CD4-positive, alpha-beta T cell (primary cell): ENCODE measurements at regions not wholly inside any gene's neighbourhood (a gene's known extent, or its start where the extent isn't known, plus 50 kb on each side); places are given as distances from the start of the nearest gene placed in this dataset.

Experiments
- ATAC-seq: fragments of 200-7000 bp; cut with Tn5 transposase; one replicate; pipeline ENCODE4 v1.10.0; 2022; ENCODE audit warnings: mild to moderate bottlenecking; ENCODE audit not compliant: poor library complexity
- CTCF ChIA-PET: fragments of 350-600 bp; sonication (Branson Sonifier 250); formaldehyde crosslinking; loops from one replicate; lab custom pipeline; 2021; ENCODE audit warnings: antibody characterized with exemption, inconsistent platforms; lab: Charles Lee
- POLR2A ChIA-PET: fragments of 350-600 bp; sonication (Branson Sonifier 250); formaldehyde crosslinking; loops from one replicate; lab custom pipeline; 2021; ENCODE audit warnings: antibody characterized with exemption, inconsistent platforms; lab: Charles Lee
- DNase-seq, 14 experiments: peaks; one replicate each; pipeline ENCODE4 v3.0.0-alpha.2; 2013 to 2020; ENCODE audit warnings: mixed read lengths in 2 of 14
- H3K27ac ChIP-seq, 2 donors: one replicate each; pipeline versions ENCODE4 v1.5.1 to v1.7.0; 2013; ENCODE audit warnings: low read length in 2 of 2, low read depth in 1 of 2, mild to moderate bottlenecking in 1 of 2
- H3K27me3 ChIP-seq, 2 experiments: 1 replicate in 1 of 2; 2 replicates in 1 of 2; pipeline versions ENCODE4 v1.6.1 to v1.7.0; 2013; ENCODE audit warnings: low read length in 2 of 2, control low read depth in 1 of 2, mild to moderate bottlenecking in 1 of 2, moderate library complexity in 1 of 2; ENCODE audit not compliant: insufficient read depth in 2 of 2, control insufficient read depth in 1 of 2
- H3K36me3 ChIP-seq: one replicate; pipeline ENCODE4 v1.6.1; 2013; ENCODE audit warnings: low read length, control low read depth; ENCODE audit not compliant: insufficient read depth
- H3K4me1 ChIP-seq: one replicate; pipeline ENCODE4 v1.6.1; 2013; ENCODE audit warnings: low read length, control low read depth; ENCODE audit not compliant: insufficient read depth
- H3K4me3 ChIP-seq: one replicate; pipeline ENCODE4 v1.5.1; 2013; ENCODE audit warnings: mild to moderate bottlenecking, low read length, moderate library complexity
- H3K9me3 ChIP-seq, 2 experiments: 1 replicate in 1 of 2; 2 replicates in 1 of 2; pipeline versions ENCODE4 v1.6.1 to v1.7.0; 2013; ENCODE audit warnings: low read length in 2 of 2, mild to moderate bottlenecking in 2 of 2, control low read depth in 1 of 2, moderate library complexity in 1 of 2; ENCODE audit not compliant: control insufficient read depth in 1 of 2, insufficient read depth in 1 of 2
- H3K27ac Mint-ChIP-seq: one replicate; pipeline ENCODE4 v1.8.0; 2020; ENCODE audit warnings: mixed read lengths
- H3K27me3 Mint-ChIP-seq: one replicate; pipeline ENCODE4 v1.8.0; 2021; ENCODE audit warnings: mixed read lengths
- H3K36me3 Mint-ChIP-seq: one replicate; pipeline ENCODE4 v1.8.0; 2021; ENCODE audit warnings: low read depth, mixed read lengths
- H3K4me1 Mint-ChIP-seq: one replicate; pipeline ENCODE4 v1.8.0; 2021; ENCODE audit warnings: low read depth, mixed read lengths
- H3K4me3 Mint-ChIP-seq: one replicate; pipeline ENCODE4 v1.8.0; 2020; ENCODE audit warnings: mild to moderate bottlenecking, mixed read lengths
- H3K9me3 Mint-ChIP-seq: one replicate; pipeline ENCODE4 v1.8.0; 2020; ENCODE audit warnings: mixed read lengths
- CTCF ChIP-seq: fragments of 200-600 bp; IDR thresholded peaks from one replicate; pipeline ENCODE4 v1.8.0; 2022; ENCODE audit warnings: antibody characterized with exemption, mild to moderate bottlenecking
- intact Hi-C, 2 experiments: fragments of 100-400 bp; cut with DNase I in 1 of 2; cut with micrococcal nuclease in 1 of 2; formaldehyde crosslinking; loops; one replicate each; pipeline versions ENCODE4 v1.15.1 to v1.9.0; 2023 to 2025; cut with DNase I, micrococcal nuclease

GRCh38 chr2:66962716-66963115 is 434.4 kb upstream of the ETAA1 start:
- no peaks in the 10 kb centered on the region for H3K9me3 Mint-ChIP-seq
- ATAC-seq (no peak), DNase-seq (no peak)
- TF ChIP-seq CTCF = no peak
- H3K36me3 Mint-ChIP-seq = no peaks in the 10 kb centered on the region
- H3K4me3 Mint-ChIP-seq = no peak overlapping the region
- Histone ChIP-seq H3K9me3 (peaks cover 0 to 7% of the 10 kb centered on the region in 2 experiments), H3K4me1 (no peaks in the 10 kb centered on the region), H3K27ac (no peak overlapping the region), H3K27me3 (no peaks in the 10 kb centered on the region), H3K4me3 (no peak overlapping the region), H3K36me3 (no peaks in the 10 kb centered on the region)
- POLR2A ChIA-PET = no interaction called here
- H3K27me3 Mint-ChIP-seq = no peaks in the 10 kb centered on the region
- CTCF ChIA-PET = no interaction called here
- intact Hi-C loops = no loop called here
- H3K27ac Mint-ChIP-seq = no peak overlapping the region
- H3K4me1 Mint-ChIP-seq = no peaks in the 10 kb centered on the region

GRCh38 chr2:66966631-66967030 is 430.5 kb upstream of the ETAA1 start:
- no peaks in the 10 kb centered on the region for H3K4me1 ChIP-seq
- ChIA-PET POLR2A (no interaction called here), CTCF (no interaction called here)
- DNase-seq = no peak
- Mint-ChIP-seq H3K27ac (no peak overlapping the region), H3K4me3 (no peak overlapping the region), H3K9me3 (peaks cover 2% of the 10 kb centered on the region), H3K36me3 (no peaks in the 10 kb centered on the region), H3K27me3 (no peaks in the 10 kb centered on the region), H3K4me1 (no peaks in the 10 kb centered on the region)
- H3K9me3 ChIP-seq = peaks cover 0 to 4% of the 10 kb centered on the region in 2 experiments
- H3K4me3 ChIP-seq = no peak overlapping the region
- intact Hi-C loops = no loop called here
- no peak overlapping the region for H3K27ac ChIP-seq
- TF ChIP-seq CTCF = no peak
- H3K36me3 ChIP-seq = no peaks in the 10 kb centered on the region
- no peaks in the 10 kb centered on the region for H3K27me3 ChIP-seq
- no peak for ATAC-seq

GRCh38 chr2:66968946-66969345 is 428.2 kb upstream of the ETAA1 start:
- ChIA-PET CTCF (no interaction called here), POLR2A (no interaction called here)
- H3K9me3 ChIP-seq = no peaks in the 10 kb centered on the region
- no peaks in the 10 kb centered on the region for H3K36me3 ChIP-seq
- H3K4me1 Mint-ChIP-seq = no peaks in the 10 kb centered on the region
- no peak for DNase-seq
- H3K9me3 Mint-ChIP-seq = peaks cover 5% of the 10 kb centered on the region
- TF ChIP-seq CTCF = no peak
- intact Hi-C loops = no loop called here
- H3K27ac ChIP-seq = no peak overlapping the region
- H3K27me3 ChIP-seq = no peaks in the 10 kb centered on the region
- ATAC-seq = no peak
- no peaks in the 10 kb centered on the region for H3K4me1 ChIP-seq
- no peaks in the 10 kb centered on the region for H3K27me3 Mint-ChIP-seq
- no peak overlapping the region for H3K4me3 Mint-ChIP-seq
- no peaks in the 10 kb centered on the region for H3K36me3 Mint-ChIP-seq
- no peak overlapping the region for H3K4me3 ChIP-seq
- H3K27ac Mint-ChIP-seq = no peak overlapping the region
